ENCODE measurements at regions not wholly inside any gene's neighbourhood (a gene's known extent, or its start where the extent isn't known, plus 50 kb on each side); places are given as distances from the start of the nearest gene placed in this dataset.

DNA sequence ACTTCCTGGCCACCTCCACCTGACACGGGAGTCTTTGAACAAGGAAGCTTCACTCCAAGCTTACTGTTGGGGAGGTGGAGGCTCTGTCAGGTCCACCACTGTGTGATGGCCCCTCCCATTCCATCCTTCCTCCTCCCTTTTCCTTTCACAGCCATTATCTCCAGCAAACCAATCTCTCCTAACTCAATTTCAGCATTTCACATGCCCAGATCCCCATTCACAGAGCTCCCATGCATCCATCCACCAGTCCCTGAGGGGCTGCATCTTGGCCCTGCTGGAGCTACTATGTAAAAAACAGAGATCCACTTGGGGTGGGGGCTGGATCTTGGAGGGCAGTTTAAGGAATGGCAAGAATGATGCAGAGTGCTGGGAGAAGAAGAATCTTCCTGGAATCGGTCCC, 129.0 kb upstream of the COPS8 start:
- no peaks in the 10 kb centered on the region for H3K9me2 ChIP-seq (ENCODE audit: insufficient read depth, low read length)
- no peak overlapping the region for H2AFZ ChIP-seq (ENCODE audit: low read depth, low read length)
- H3K9ac ChIP-seq (ENCODE audit: low read length), result no peak overlapping the region
- no peaks in the 10 kb centered on the region for H3K9me3 ChIP-seq (ENCODE audit: low read length)
- H3K36me3 ChIP-seq (ENCODE audit: insufficient read depth, low read length), result no peaks in the 10 kb centered on the region
- no peaks in the 10 kb centered on the region for H3F3A ChIP-seq (ENCODE audit: insufficient read depth, low read length, poor library complexity, severe bottlenecking)
- TF ChIP-seq, protein P1, sequence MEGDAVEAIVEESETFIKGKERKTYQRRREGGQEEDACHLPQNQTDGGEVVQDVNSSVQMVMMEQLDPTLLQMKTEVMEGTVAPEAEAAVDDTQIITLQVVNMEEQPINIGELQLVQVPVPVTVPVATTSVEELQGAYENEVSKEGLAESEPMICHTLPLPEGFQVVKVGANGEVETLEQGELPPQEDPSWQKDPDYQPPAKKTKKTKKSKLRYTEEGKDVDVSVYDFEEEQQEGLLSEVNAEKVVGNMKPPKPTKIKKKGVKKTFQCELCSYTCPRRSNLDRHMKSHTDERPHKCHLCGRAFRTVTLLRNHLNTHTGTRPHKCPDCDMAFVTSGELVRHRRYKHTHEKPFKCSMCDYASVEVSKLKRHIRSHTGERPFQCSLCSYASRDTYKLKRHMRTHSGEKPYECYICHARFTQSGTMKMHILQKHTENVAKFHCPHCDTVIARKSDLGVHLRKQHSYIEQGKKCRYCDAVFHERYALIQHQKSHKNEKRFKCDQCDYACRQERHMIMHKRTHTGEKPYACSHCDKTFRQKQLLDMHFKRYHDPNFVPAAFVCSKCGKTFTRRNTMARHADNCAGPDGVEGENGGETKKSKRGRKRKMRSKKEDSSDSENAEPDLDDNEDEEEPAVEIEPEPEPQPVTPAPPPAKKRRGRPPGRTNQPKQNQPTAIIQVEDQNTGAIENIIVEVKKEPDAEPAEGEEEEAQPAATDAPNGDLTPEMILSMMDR (IDR thresholded peaks at IDR 0.05; ENCODE audit: poor library complexity, severe bottlenecking), result no peak
- TF ChIP-seq TAF1 (IDR thresholded peaks at IDR 0.05; ENCODE audit: low read depth), result no peak
- no peak for TF ChIP-seq POLR2AphosphoS5 (IDR thresholded peaks at IDR 0.05)
- TF ChIP-seq, protein P2, sequence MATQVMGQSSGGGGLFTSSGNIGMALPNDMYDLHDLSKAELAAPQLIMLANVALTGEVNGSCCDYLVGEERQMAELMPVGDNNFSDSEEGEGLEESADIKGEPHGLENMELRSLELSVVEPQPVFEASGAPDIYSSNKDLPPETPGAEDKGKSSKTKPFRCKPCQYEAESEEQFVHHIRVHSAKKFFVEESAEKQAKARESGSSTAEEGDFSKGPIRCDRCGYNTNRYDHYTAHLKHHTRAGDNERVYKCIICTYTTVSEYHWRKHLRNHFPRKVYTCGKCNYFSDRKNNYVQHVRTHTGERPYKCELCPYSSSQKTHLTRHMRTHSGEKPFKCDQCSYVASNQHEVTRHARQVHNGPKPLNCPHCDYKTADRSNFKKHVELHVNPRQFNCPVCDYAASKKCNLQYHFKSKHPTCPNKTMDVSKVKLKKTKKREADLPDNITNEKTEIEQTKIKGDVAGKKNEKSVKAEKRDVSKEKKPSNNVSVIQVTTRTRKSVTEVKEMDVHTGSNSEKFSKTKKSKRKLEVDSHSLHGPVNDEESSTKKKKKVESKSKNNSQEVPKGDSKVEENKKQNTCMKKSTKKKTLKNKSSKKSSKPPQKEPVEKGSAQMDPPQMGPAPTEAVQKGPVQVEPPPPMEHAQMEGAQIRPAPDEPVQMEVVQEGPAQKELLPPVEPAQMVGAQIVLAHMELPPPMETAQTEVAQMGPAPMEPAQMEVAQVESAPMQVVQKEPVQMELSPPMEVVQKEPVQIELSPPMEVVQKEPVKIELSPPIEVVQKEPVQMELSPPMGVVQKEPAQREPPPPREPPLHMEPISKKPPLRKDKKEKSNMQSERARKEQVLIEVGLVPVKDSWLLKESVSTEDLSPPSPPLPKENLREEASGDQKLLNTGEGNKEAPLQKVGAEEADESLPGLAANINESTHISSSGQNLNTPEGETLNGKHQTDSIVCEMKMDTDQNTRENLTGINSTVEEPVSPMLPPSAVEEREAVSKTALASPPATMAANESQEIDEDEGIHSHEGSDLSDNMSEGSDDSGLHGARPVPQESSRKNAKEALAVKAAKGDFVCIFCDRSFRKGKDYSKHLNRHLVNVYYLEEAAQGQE (IDR thresholded peaks at IDR 0.05; ENCODE audit: borderline replicate concordance), result no peak
- TF ChIP-seq MXI1 (conservative IDR thresholded peaks at IDR 0.05; ENCODE audit: poor library complexity, severe bottlenecking), result no peak
- no peak for TF ChIP-seq RAD21 (conservative IDR thresholded peaks at IDR 0.05)
- no peak for TF ChIP-seq EP300 (conservative IDR thresholded peaks at IDR 0.05; ENCODE audit: poor library complexity, severe bottlenecking)
- TF ChIP-seq SMC3 (conservative IDR thresholded peaks at IDR 0.05; ENCODE audit: poor library complexity), result no peak
- TF ChIP-seq EZH2 (IDR thresholded peaks at IDR 0.05; ENCODE audit: borderline replicate concordance, insufficient read depth, low read length, poor library complexity, severe bottlenecking), result no peak
- H3K4me2 ChIP-seq (ENCODE audit: low read length), result no peak overlapping the region
- H3K27ac ChIP-seq (ENCODE audit: low read length), result no peak overlapping the region
- no peaks in the 10 kb centered on the region for H4K20me1 ChIP-seq (ENCODE audit: insufficient read depth)
- no peak overlapping the region for H3K4me3 ChIP-seq (ENCODE audit: low read length)
- no peaks in the 10 kb centered on the region for H3K79me2 ChIP-seq (replicated peaks; ENCODE audit: insufficient read depth, low read length)
- no peaks in the 10 kb centered on the region for H3K27me3 ChIP-seq (ENCODE audit: insufficient read depth, low read depth, low read length)

DNA sequence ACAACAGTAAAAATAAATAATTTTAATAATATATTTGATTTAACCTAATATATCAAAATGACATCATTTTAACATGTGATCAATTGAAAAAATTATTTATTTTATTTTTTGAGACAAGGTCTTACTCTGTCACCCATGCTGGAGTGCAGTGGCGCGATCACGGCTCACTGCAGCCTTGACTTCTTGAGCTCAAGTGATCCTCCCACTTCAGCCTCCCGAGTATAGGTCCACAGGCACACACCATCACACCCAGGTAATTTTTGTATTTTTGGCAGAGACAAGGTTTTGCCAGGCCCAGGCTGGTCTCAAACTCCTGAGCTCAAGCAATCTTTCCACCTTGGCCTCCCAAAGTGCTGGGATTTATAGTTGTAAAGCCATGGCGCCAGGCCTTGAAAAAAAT, 126.7 kb upstream of the COPS8 start:
- H3K36me3 ChIP-seq (ENCODE audit: insufficient read depth, low read length), result no peaks in the 10 kb centered on the region
- no peak overlapping the region for H3K27ac ChIP-seq (ENCODE audit: low read length)
- H3F3A ChIP-seq (ENCODE audit: insufficient read depth, low read length, poor library complexity, severe bottlenecking), result no peaks in the 10 kb centered on the region
- no peak for TF ChIP-seq TAF1 (IDR thresholded peaks at IDR 0.05; ENCODE audit: low read depth)
- TF ChIP-seq, protein P1 (IDR thresholded peaks at IDR 0.05; ENCODE audit: poor library complexity, severe bottlenecking), result no peak
- no peak for TF ChIP-seq EP300 (conservative IDR thresholded peaks at IDR 0.05; ENCODE audit: poor library complexity, severe bottlenecking)
- TF ChIP-seq, protein P2 (IDR thresholded peaks at IDR 0.05; ENCODE audit: borderline replicate concordance), result no peak
- no peak for TF ChIP-seq MXI1 (conservative IDR thresholded peaks at IDR 0.05; ENCODE audit: poor library complexity, severe bottlenecking)
- no peak for TF ChIP-seq EZH2 (IDR thresholded peaks at IDR 0.05; ENCODE audit: borderline replicate concordance, insufficient read depth, low read length, poor library complexity, severe bottlenecking)
- TF ChIP-seq POLR2AphosphoS5 (IDR thresholded peaks at IDR 0.05), result no peak
- H3K4me2 ChIP-seq (ENCODE audit: low read length), result no peak overlapping the region
- H3K4me3 ChIP-seq (ENCODE audit: low read length), result no peak overlapping the region
- H3K27me3 ChIP-seq (ENCODE audit: insufficient read depth, low read depth, low read length), result no peaks in the 10 kb centered on the region
- H3K9me3 ChIP-seq (ENCODE audit: low read length), result no peaks in the 10 kb centered on the region
- H4K20me1 ChIP-seq (ENCODE audit: insufficient read depth), result no peaks in the 10 kb centered on the region
- no peaks in the 10 kb centered on the region for H3K79me2 ChIP-seq (replicated peaks; ENCODE audit: insufficient read depth, low read length)
- no peak overlapping the region for H3K9ac ChIP-seq (ENCODE audit: low read length)
- no peak overlapping the region for H2AFZ ChIP-seq (ENCODE audit: low read depth, low read length)
- H3K9me2 ChIP-seq (ENCODE audit: insufficient read depth, low read length), result no peaks in the 10 kb centered on the region

Data from neural cell (in vitro differentiated cells).